H1 (cell line): ENCODE measurements at regions not wholly inside any gene's neighbourhood (a gene's known extent, or its start where the extent isn't known, plus 50 kb on each side); places are given as distances from the start of the nearest gene placed in this dataset.

Experiments used
- CTCF ChIA-PET: fragments of 300-600 bp; sonication (Branson Sonifier 250); formaldehyde crosslinking; loops from one replicate; lab custom pipeline; 2021; ENCODE audit not compliant: partially characterized antibody; lab: Charles Lee
- POLR2A ChIA-PET: fragments of 300-600 bp; sonication (Branson Sonifier 250); formaldehyde crosslinking; loops from one replicate; lab custom pipeline; 2021; ENCODE audit warnings: inconsistent platforms; ENCODE audit not compliant: partially characterized antibody; lab: Charles Lee
- DNase-seq, 2 experiments: peaks; one replicate each; pipeline versions ENCODE4 v3.0.0 to v3.0.0-alpha.2; 2010 to 2022; ENCODE audit warnings: low spot score in 2 of 2, low read depth in 1 of 2, mixed read lengths in 1 of 2
- FAIRE-seq: peaks from 2 replicates; lab custom pipeline; 2011; peaks lifted over from hg19 to GRCh38; lab: Jason Lieb, UNC
- H2AFZ ChIP-seq: 2 replicates; pipeline ENCODE4 v1.8.1; 2012; ENCODE audit warnings: low read length, inconsistent platforms
- H2AK5ac ChIP-seq: 2 replicates; pipeline ENCODE4 v1.6.1; 2013; ENCODE audit warnings: low read depth, low read length
- H2BK120ac ChIP-seq: replicated peaks from 2 replicates; pipeline ENCODE3; 2013; ENCODE audit warnings: low read depth, low read length, inconsistent platforms
- H2BK12ac ChIP-seq: 2 replicates; pipeline ENCODE4 v1.6.1; 2013; ENCODE audit warnings: low read depth, low read length
- H2BK15ac ChIP-seq: 2 replicates; pipeline ENCODE4 v1.6.1; 2013; ENCODE audit warnings: low read length
- H2BK20ac ChIP-seq: 2 replicates; pipeline ENCODE4 v1.6.1; 2013; ENCODE audit warnings: low read length
- H2BK5ac ChIP-seq: 2 replicates; pipeline ENCODE4 v1.6.1; 2013; ENCODE audit warnings: low read depth, low read length
- H3K14ac ChIP-seq: 2 replicates; pipeline ENCODE4 v1.6.1; 2013; ENCODE audit warnings: inconsistent platforms; ENCODE audit not compliant: insufficient read length
- H3K18ac ChIP-seq: 2 replicates; pipeline ENCODE4 v1.6.1; 2013; ENCODE audit warnings: low read length; ENCODE audit errors: extremely low read depth
- H3K23ac ChIP-seq: 2 replicates; pipeline ENCODE4 v1.6.1; 2013; ENCODE audit warnings: inconsistent platforms; ENCODE audit not compliant: insufficient read length
- H3K23me2 ChIP-seq: 2 replicates; pipeline ENCODE4 v1.6.1; 2013; ENCODE audit warnings: low read depth, low read length
- H3K27ac ChIP-seq: 2 replicates; pipeline ENCODE4 v1.6.1; 2011; ENCODE audit warnings: low read depth, low read length, inconsistent platforms
- H3K27me3 ChIP-seq, 4 experiments: replicated peaks in 1 of 4; 1 replicate in 1 of 4; 2 replicates in 3 of 4; pipeline versions ENCODE4 v1.6.1 to v1.8.1; 2011 to 2013; ENCODE audit warnings: low read length in 3 of 4, mild to moderate bottlenecking in 3 of 4, inconsistent platforms in 2 of 4, mixed read lengths in 2 of 4, moderate library complexity in 1 of 4; ENCODE audit not compliant: control insufficient read depth in 3 of 4, insufficient read depth in 3 of 4; ENCODE audit errors: extremely low read depth in 1 of 4
- H3K36me3 ChIP-seq, 4 experiments: 2 replicates each; pipeline versions ENCODE4 v1.6.1 to v1.8.1; 2011 to 2013; ENCODE audit warnings: mild to moderate bottlenecking in 4 of 4, low read length in 3 of 4, moderate library complexity in 2 of 4, control low read depth in 1 of 4, inconsistent platforms in 1 of 4; ENCODE audit not compliant: insufficient read depth in 4 of 4, control insufficient read depth in 2 of 4
- H3K4ac ChIP-seq: replicated peaks from 2 replicates; pipeline ENCODE3; 2013; ENCODE audit warnings: low read length, low read depth, mixed read lengths, inconsistent platforms; ENCODE audit not compliant: insufficient read length
- H3K4me1 ChIP-seq, 4 experiments: replicated peaks in 1 of 4; 1 replicate in 1 of 4; 2 replicates in 3 of 4; pipeline versions ENCODE4 v1.6.1 to v1.8.1; 2011 to 2013; ENCODE audit warnings: low read length in 3 of 4, inconsistent platforms in 2 of 4, mixed read lengths in 1 of 4; ENCODE audit not compliant: insufficient read depth in 4 of 4, control insufficient read depth in 3 of 4
- H3K4me2 ChIP-seq, 2 experiments: 2 replicates each; pipeline versions ENCODE4 v1.6.1 to v1.8.1; 2011 to 2013; ENCODE audit warnings: low read depth in 2 of 2, low read length in 2 of 2, control low read depth in 1 of 2, inconsistent platforms in 1 of 2, mild to moderate bottlenecking in 1 of 2; ENCODE audit not compliant: insufficient read depth in 1 of 2
- H3K4me3 ChIP-seq, 4 experiments: fragments of 200-600, 300-600 bp in 1 of 4; sonication (generic), shearing (Covaris generic), sonication (Bioruptor Twin) in 1 of 4; 2 replicates each; pipeline versions ENCODE4 v1.5.1 to v1.8.1; 2011 to 2016; ENCODE audit warnings: low read length in 4 of 4, low read depth in 3 of 4, control low read depth in 2 of 4, inconsistent platforms in 2 of 4, mild to moderate bottlenecking in 2 of 4, mixed read lengths in 1 of 4, moderate library complexity in 1 of 4; ENCODE audit not compliant: insufficient read depth in 2 of 4; ENCODE audit errors: extremely low read depth in 1 of 4
- H3K56ac ChIP-seq: replicated peaks from 2 replicates; pipeline ENCODE3; 2013; ENCODE audit warnings: low read depth, mild to moderate bottlenecking, mixed read lengths, low read length, inconsistent platforms; ENCODE audit not compliant: insufficient read length
- H3K79me1 ChIP-seq: 2 replicates; pipeline ENCODE4 v1.6.1; 2013; ENCODE audit warnings: low read depth, low read length, control low read depth
- H3K79me2 ChIP-seq, 2 experiments: 2 replicates each; pipeline versions ENCODE4 v1.6.1 to v1.8.1; 2012 to 2013; ENCODE audit warnings: low read length in 2 of 2, mild to moderate bottlenecking in 2 of 2, inconsistent platforms in 1 of 2; ENCODE audit not compliant: insufficient read depth in 2 of 2, control insufficient read depth in 1 of 2
- H3K9ac ChIP-seq, 4 experiments: replicated peaks in 1 of 4; 1 replicate in 1 of 4; 2 replicates in 3 of 4; pipeline versions ENCODE4 v1.6.1 to v1.8.1; 2011 to 2013; ENCODE audit warnings: low read depth in 3 of 4, low read length in 3 of 4, control low read depth in 2 of 4, mild to moderate bottlenecking in 2 of 4, moderate library complexity in 2 of 4, inconsistent platforms in 1 of 4; ENCODE audit errors: extremely low read depth in 1 of 4
- H3K9me3 ChIP-seq, 2 experiments: 2 replicates each; pipeline versions ENCODE4 v1.6.1 to v1.8.1; 2012 to 2013; ENCODE audit warnings: mild to moderate bottlenecking in 2 of 2, moderate library complexity in 2 of 2, control low read depth in 1 of 2, inconsistent platforms in 1 of 2, low read depth in 1 of 2, low read length in 1 of 2, mixed read lengths in 1 of 2; ENCODE audit not compliant: insufficient read depth in 2 of 2
- H4K20me1 ChIP-seq, 2 experiments: replicated peaks in 1 of 2; 2 replicates each; pipeline versions ENCODE3 to v1.8.1; 2011 to 2013; ENCODE audit warnings: inconsistent platforms in 2 of 2, low read length in 2 of 2, mild to moderate bottlenecking in 1 of 2; ENCODE audit not compliant: insufficient read depth in 2 of 2, control insufficient read depth in 1 of 2
- H4K5ac ChIP-seq: 2 replicates; pipeline ENCODE4 v1.6.1; 2013; ENCODE audit warnings: low read length, low read depth, mixed read lengths, inconsistent platforms; ENCODE audit not compliant: insufficient read length
- H4K8ac ChIP-seq: 2 replicates; pipeline ENCODE4 v1.8.0; 2013; ENCODE audit warnings: mild to moderate bottlenecking, moderate library complexity, low read length, inconsistent platforms; ENCODE audit not compliant: insufficient read depth; ENCODE audit errors: extremely low read depth
- H4K91ac ChIP-seq: replicated peaks from 2 replicates; pipeline ENCODE3; 2013; ENCODE audit warnings: low read length, mixed read lengths, inconsistent platforms; ENCODE audit not compliant: insufficient read length
- BCL11A ChIP-seq, 2 experiments: IDR thresholded peaks; one replicate each; pipeline ENCODE4 v1.6.1; 2011; ENCODE audit warnings: low read depth in 2 of 2, low read length in 2 of 2, mild to moderate bottlenecking in 2 of 2
- CEBPB ChIP-seq: IDR thresholded peaks from 2 replicates; pipeline ENCODE4 v1.6.1; 2012; ENCODE audit warnings: low read depth, low read length
- EP300 ChIP-seq, 2 experiments: IDR thresholded peaks; 1 replicate in 1 of 2; 2 replicates in 1 of 2; pipeline ENCODE4 v1.6.1; 2011 to 2012; ENCODE audit warnings: low read depth in 2 of 2, low read length in 2 of 2, mild to moderate bottlenecking in 2 of 2, borderline replicate concordance in 1 of 2, inconsistent platforms in 1 of 2, moderate library complexity in 1 of 2
- GTF2F1 ChIP-seq: IDR thresholded peaks from 2 replicates; pipeline ENCODE4 v1.6.1; 2012; ENCODE audit warnings: low read depth, low read length, improper control_type of control experiment, borderline replicate concordance
- HDAC2 ChIP-seq, 2 experiments: fragments of 300-600 bp in 1 of 2; sonication (generic) in 1 of 2; IDR thresholded peaks; 2 replicates each; pipeline ENCODE4 v1.6.1; 2011 to 2012; ENCODE audit warnings: low read depth in 2 of 2, low read length in 2 of 2, mild to moderate bottlenecking in 2 of 2, moderate library complexity in 2 of 2, borderline replicate concordance in 1 of 2, inconsistent platforms in 1 of 2
- KDM1A ChIP-seq: fragments of 200-600, 300-600 bp; sonication (generic); IDR thresholded peaks from 2 replicates; pipeline ENCODE4 v1.7.1; 2016; ENCODE audit warnings: mild to moderate bottlenecking, low read length, borderline replicate concordance
- PHF8 ChIP-seq: fragments of 200-600 bp; sonication (generic); conservative IDR thresholded peaks from 2 replicates; pipeline ENCODE4 v1.7.1; 2012; ENCODE audit warnings: low read depth, mild to moderate bottlenecking, inconsistent platforms, low read length, moderate library complexity
- POLR2A ChIP-seq, 2 experiments: IDR thresholded peaks; 1 replicate in 1 of 2; 2 replicates in 1 of 2; pipeline ENCODE4 v1.6.1; 2011; ENCODE audit warnings: low read depth in 2 of 2, low read length in 2 of 2, mild to moderate bottlenecking in 2 of 2; ENCODE audit errors: control extremely low read depth in 1 of 2
- SAP30 ChIP-seq: fragments of 300-600 bp; sonication (generic); IDR thresholded peaks from 2 replicates; pipeline ENCODE4 v1.7.1; 2012; ENCODE audit warnings: low read length, moderate library complexity, mild to moderate bottlenecking, inconsistent platforms; ENCODE audit not compliant: insufficient read depth, insufficient replicate concordance
- SIN3A ChIP-seq, 2 experiments: IDR thresholded peaks in 1 of 2; conservative IDR thresholded peaks in 1 of 2; 2 replicates each; pipeline ENCODE4 v1.6.1; 2011 to 2012; ENCODE audit warnings: low read length in 2 of 2, improper control_type of control experiment in 1 of 2, low read depth in 1 of 2, mild to moderate bottlenecking in 1 of 2
- SP1 ChIP-seq: IDR thresholded peaks from 2 replicates; pipeline ENCODE4 v1.6.1; 2011; ENCODE audit warnings: low read depth, low read length
- SP2 ChIP-seq: IDR thresholded peaks from 2 replicates; pipeline ENCODE4 v1.6.1; 2012; ENCODE audit warnings: mild to moderate bottlenecking, low read length, inconsistent platforms
- SRF ChIP-seq: IDR thresholded peaks from 2 replicates; pipeline ENCODE4 v1.6.1; 2011; ENCODE audit warnings: mild to moderate bottlenecking, low read depth, low read length, moderate library complexity
- TBP ChIP-seq: IDR thresholded peaks from 2 replicates; pipeline ENCODE4 v1.6.1; 2011; ENCODE audit warnings: low read depth, low read length, improper control_type of control experiment
- WGBS, 2 experiments: shearing (Covaris generic) in 1 of 2; methylation state at CpG; one replicate each; pipeline versions ENCODE4 v1.1.6 to v1.1.7; 2013 to 2015; ENCODE audit warnings: low lambda C conversion rate in 2 of 2, mixed read lengths in 2 of 2, inconsistent platforms in 1 of 2, low coverage in 1 of 2, missing lambda C conversion rate in 1 of 2; ENCODE audit not compliant: insufficient replicate concordance in 2 of 2, insufficient coverage in 1 of 2, insufficient read length in 1 of 2; ENCODE audit errors: extremely low coverage in 1 of 2, missing lambda C conversion rate in 1 of 2; 5-methylcytosine and 5-hydroxymethylcytosine counted together

DNA sequence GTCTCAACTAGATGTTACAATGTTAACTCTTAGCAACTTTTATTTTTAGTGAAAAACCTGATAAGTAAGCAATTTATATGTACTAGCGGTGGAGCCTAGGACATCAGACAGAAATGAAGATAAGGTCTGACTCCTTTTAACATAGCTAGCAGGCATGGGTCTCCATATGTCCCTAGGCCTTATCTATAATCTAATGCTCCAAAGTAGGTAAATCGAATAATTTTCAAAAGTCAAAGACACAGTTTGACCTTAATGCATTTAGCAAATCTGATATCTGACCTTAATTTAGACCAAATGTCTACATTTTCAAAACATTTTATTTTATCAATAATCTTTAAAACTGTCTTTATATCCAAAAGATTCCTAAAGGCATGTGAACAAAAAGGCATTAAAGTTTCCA lies 305.0 kb upstream of the CCNH start:
- no peak overlapping the region for H3K56ac ChIP-seq
- no peak overlapping the region for H3K4me3 ChIP-seq
- no peak overlapping the region for H3K14ac ChIP-seq
- no peaks in the 10 kb centered on the region for H3K27me3 ChIP-seq
- POLR2A ChIA-PET, result no interaction called here
- H2AK5ac ChIP-seq, result no peak overlapping the region
- H2BK5ac ChIP-seq, result no peak overlapping the region
- H4K91ac ChIP-seq, result no peak overlapping the region
- no peak overlapping the region for H3K9ac ChIP-seq
- H2BK120ac ChIP-seq, result no peak overlapping the region
- no peak for DNase-seq
- peaks cover 0 to 1% (median 0%) of the 10 kb centered on the region in 4 experiments; a peak in 1 of 7 replicates for H3K4me1 ChIP-seq
- H4K8ac ChIP-seq, result no peak overlapping the region
- H2BK20ac ChIP-seq, result no peak overlapping the region
- WGBS, 2 experiments, result 89% methylated on average over 2 of the region's 2 CpGs; no CpG with 5 or more reads in 1 of the 2 experiments
- no peaks in the 10 kb centered on the region for H3K36me3 ChIP-seq
- no peaks in the 10 kb centered on the region for H3K23me2 ChIP-seq
- H3K79me2 ChIP-seq, result no peaks in the 10 kb centered on the region
- H2AFZ ChIP-seq, result no peak overlapping the region
- no peak overlapping the region for H4K5ac ChIP-seq
- H2BK15ac ChIP-seq, result no peak overlapping the region
- H2BK12ac ChIP-seq, result no peak overlapping the region
- no peak overlapping the region for H3K18ac ChIP-seq
- TF ChIP-seq EP300 (IDR thresholded peaks at IDR 0.05; ENCODE audit: borderline replicate concordance in 1 of 2, low read depth in 2 of 2, low read length in 2 of 2) (no peak), POLR2A (IDR thresholded peaks at IDR 0.05; ENCODE audit: control extremely low read depth in 1 of 2, low read depth in 2 of 2, low read length in 2 of 2) (no peak), CEBPB (no peak), KDM1A (no peak), SP1 (no peak), SRF (no peak), HDAC2 (IDR thresholded peaks at IDR 0.05; ENCODE audit: borderline replicate concordance in 1 of 2, low read depth in 2 of 2, low read length in 2 of 2) (no peak), TBP (no peak), BCL11A (IDR thresholded peaks at IDR 0.05; ENCODE audit: low read depth in 2 of 2, low read length in 2 of 2) (no peak), SP2 (no peak), PHF8 (no peak), GTF2F1 (no peak), SIN3A (conservative IDR thresholded peaks at IDR 0.05 in 1 of 2, IDR thresholded peaks at IDR 0.05 in 1 of 2; ENCODE audit: low read depth in 1 of 2, low read length in 2 of 2) (no peak), SAP30 (no peak)
- H4K20me1 ChIP-seq, result no peaks in the 10 kb centered on the region
- H3K9me3 ChIP-seq, result peaks cover 4 to 7% of the 10 kb centered on the region in 2 experiments; a peak in 2 of 4 replicates
- H3K23ac ChIP-seq, result no peak overlapping the region
- no peak overlapping the region for H3K4ac ChIP-seq
- CTCF ChIA-PET, result interaction anchor here (1.3 kb wide), 1 partner anchor 23 kb away, joined by 5 read pairs; no protein-coding TSS in a partner anchor
- no peaks in the 10 kb centered on the region for H3K79me1 ChIP-seq
- no peak overlapping the region for H3K4me2 ChIP-seq
- no peak for FAIRE-seq
- no peak overlapping the region for H3K27ac ChIP-seq
